DMS114 treated with DMSO at 0.1 percent for 48 hours (cell line): ENCODE measurements at regions not wholly inside any gene's neighbourhood (a gene's known extent, or its start where the extent isn't known, plus 50 kb on each side); places are given as distances from the start of the nearest gene placed in this dataset.

Experiments
- DNase-seq: peaks from one replicate; lab custom pipeline; 2025; ENCODE audit not compliant: unreplicated experiment; lab: John Stamatoyannopoulos, UW

DNA sequence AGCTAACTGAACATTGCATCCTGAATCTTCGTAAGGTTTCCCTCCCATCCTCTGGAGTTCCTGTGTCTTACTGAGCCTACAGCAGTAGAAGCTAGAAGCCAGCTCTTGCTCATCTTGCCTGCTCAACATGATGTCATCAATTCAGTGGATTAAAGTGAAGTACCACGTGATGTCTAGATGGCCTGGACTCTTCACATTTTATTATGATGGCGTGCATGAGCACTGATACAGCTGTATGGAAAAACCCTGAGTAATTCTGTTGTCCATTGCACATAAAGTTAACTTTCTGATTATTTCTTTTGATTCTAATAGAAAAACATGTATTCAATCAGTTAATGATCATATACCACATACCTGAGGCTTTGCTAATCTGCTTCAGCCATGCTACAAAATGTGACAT, 2387.7 kb upstream of the TENM3 start:
- no peak for DNase-seq

DNA sequence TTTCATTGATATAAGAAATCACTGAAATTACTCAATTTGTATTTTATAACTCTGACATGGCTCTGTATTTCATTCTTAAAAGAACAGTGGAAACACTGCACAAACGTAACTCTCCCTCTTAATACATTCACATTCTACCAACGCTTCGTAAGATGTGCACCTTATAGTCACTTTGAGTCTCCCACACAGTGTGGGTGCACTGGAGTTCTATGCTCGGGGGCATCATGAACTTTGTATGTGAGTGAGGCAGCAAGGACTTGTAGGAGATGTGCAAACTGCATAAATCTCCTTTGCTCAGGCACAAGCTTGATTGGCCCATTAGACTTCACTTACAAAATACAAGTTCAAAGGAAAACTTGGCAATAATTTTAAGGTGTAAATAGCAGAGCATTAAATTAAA, 2385.0 kb upstream of the TENM3 start:
- no peak for DNase-seq

DNA sequence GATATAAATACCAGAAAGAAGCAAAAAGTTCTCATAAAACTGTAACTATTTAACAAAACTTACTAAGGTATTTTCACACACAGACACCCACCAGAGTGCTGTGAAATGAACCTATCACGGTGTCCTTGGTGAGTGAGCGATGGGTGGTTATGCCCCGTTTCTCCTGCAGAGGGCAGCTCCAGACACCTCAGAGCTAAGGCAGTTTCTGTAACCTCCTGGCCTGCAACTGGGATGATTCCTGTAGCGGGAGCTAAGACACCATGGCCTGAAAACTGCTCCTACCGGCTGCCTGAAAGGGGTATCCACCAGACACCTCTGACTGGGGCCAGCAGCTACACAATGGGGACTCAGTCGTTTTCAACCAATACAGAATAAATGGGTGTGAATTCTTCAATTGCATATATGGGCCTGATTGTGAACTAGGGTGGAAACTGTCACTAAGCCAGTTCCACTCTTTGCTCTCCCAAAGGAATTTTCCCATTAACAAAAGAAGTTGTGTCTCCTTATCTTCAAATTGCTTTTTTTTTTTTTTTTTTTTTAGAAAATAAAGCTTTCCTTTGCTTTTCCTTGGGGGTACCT, 2375.8 kb upstream of the TENM3 start:
- peak; percentile 5 for DNase-seq

DNA sequence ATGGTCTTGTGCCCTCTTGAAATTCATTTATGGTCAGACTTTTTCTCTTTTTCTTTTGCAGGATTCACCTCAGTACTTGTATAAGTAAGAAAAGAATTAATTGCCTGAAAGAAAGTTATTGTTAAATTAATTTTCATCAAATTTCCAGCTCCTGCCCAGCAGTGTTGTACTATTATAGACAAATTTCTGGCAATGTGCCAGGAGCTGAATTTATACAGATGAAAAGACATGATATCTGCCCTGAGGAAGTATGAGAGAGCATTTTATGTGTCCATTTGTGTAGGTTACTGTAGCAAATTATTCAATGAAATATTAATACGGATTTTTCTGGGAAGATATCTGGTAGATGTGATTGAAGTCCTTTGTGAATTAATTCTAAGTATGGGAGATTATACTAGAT, 2371.5 kb upstream of the TENM3 start:
- no peak for DNase-seq

DNA sequence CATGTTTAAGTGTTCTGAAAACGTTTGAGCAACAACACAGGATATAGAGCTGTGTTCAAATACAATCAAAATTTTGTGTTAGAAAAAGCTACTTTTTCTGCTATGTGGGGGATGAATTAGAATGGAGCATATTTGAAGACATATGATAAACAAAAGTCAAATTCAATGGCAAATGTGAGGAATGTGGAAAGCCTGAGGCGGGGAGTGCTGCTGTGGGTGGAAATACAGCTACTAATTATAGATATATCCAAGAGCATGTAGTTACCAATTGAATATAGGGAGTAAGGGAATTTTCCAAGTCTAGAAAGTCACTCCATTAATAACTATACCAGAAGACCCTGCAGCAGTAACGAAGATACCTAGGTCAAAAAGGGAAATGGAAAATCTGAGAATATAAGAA, 2370.4 kb upstream of the TENM3 start:
- no peak for DNase-seq

DNA sequence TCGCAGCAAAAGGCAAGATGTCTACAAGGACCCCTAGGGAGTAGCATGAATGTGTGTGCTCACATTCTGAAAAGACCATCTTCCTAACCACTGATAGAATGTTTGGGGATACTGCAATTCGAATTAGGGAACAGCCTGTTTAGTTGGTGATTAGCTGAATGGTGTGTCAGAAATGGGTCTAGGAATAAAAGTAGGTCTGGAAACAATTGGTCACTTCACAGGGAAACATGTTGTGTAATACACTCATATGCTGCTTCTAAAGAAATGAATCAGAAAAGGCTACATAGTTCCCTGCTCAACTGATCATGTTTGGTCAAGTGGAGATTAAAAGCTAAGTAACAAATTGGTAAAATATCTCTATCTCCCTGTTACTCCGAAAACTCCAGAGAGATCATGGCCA, 2362.4 kb upstream of the TENM3 start:
- DNase-seq: no peak

DNA sequence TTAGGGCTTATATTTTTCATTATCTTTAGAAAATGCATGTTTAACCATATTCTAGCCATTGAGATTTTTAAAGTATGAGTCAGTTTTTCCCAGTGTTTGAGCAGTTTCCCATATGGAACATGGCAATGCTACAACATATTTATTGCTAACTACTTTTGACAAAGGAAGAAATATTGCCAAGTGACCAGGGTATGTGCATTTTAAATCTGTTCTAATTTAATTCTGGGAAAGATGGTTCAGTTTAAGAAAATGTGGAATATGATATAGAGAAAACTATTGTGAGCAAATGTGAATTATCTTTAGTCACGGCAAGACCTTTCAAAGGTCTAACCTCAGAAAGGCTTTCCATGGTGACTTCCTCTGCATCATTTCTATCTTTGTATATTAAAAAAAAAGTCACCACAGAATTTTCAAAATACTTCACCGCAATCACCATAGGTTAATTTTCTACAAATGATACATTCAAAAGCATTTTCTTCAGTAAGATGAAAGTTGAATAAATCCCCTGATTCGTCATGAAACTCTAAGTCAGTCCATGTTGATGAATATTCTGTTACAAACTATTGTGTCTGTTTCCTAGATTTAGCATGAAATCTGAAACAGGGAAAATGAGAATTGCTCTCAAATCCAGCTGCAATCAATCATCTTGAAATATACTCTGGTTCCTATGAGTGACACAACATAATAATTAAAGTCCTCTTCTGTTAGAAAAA, 2349.0 kb upstream of the TENM3 start:
- DNase-seq: no peak

DNA sequence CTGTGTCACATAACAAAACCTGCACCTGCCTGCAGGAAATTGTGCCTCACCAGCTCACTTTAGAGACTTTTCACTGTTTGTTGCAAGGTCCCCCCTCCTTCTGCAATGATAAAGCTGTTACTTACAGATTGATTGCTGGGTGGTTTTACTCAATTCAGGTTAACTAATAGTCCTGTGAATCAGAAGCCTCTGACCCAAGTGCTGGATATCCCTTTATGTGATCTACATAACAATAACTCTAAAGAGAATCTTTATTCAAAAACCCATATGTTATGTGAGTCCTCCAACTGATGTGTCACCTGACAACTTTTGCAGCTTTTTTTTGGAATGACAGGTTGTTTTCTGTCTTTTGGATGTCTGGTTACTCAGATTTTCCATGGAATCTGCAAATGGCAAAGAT, 2323.6 kb upstream of the TENM3 start:
- no peak for DNase-seq

DNA sequence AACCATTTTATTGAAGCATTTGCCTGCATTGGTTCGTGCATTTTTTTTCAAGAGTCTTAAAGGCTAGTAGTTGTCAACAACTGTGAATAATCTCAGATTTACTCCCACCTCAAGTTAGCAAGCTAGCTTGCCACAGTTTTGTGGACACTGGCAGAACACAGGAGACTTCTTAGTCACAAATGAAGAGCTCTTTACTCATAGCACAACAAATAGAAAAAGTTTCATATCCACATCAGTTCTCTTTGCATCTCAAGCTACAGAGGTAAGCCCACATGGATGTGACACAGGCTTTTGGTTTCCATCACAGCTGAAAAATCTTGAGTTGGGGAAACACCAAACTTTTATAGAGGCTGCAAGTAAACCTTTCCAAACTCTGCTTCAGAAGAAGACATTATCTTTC, 2315.7 kb upstream of the TENM3 start:
- no peak for DNase-seq

DNA sequence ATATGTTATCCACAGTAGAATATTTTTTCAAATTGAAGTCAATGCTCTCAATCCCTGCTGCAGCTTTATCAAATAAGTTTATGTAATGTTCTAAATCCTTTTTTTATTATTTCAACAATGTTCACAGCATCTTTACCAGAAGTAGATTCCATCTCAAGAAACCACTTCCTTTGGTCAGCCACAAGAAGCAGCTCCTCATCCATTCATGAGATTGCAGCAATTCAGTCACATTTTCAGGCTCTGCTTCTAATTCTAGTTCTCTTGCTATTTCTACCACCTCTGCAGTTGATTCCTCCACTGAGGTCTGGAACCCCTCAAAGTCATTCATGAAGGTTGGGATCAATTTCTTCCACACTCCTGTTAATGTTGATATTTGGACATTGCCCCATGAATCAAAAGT, 2301.3 kb upstream of the TENM3 start:
- DNase-seq: no peak

DNA sequence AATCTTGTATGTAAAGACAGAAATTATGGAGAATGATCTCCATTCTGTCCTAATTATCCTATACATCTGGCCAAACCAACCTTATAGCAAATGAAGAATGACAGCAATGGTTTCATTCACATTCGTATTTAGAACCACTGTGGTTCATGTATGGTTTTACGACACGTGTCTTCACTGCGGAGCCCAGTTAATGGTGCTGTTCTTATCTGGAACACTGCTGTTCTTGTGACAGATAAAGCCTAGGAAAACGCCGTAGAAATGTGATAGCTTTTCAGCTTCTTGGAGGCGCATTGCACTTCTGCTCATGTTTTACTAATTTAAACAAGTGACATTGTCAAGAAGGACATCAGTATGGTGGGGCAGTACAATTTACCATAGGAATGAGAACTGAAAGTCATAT, 2266.4 kb upstream of the TENM3 start:
- DNase-seq: no peak

DNA sequence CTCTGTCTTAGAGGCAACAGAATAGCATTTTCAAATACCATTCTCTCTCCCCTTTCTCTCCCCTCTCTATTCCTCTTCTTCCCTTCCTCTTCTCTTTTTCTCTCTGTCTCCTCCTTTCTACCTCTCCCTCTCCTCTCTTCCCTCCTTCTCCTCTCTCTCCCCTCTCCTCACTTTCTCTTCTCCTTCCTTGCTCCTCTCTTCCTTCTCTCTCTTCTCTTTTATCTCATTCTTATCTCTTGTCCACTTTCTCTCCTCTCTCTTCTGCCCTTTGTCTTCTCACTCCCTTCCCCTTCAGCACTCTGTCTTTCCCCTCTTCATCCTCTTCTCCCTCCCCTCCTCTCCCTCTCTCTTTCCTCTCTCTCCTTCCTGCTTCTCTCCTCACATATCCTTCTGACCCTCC, 2265.8 kb upstream of the TENM3 start:
- no peak for DNase-seq

DNA sequence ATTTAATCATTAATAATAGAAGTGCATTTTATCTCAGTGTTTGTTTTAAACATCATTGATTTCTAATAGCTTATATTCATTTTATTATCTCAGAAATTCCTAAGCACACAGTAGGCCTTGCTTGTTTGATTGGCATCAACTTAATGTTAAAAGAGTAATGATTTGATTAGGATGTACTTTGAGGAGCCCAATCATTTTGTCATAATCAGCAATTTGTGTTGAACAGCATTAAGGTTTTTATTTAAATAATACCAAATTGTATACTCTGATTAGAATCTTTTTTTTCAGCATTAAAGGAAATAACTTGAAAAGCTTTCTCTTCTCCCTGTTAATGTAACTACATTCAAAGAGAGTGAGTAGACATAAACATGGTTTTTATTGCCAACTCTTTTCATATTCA, 2262.0 kb upstream of the TENM3 start:
- DNase-seq: no peak

DNA sequence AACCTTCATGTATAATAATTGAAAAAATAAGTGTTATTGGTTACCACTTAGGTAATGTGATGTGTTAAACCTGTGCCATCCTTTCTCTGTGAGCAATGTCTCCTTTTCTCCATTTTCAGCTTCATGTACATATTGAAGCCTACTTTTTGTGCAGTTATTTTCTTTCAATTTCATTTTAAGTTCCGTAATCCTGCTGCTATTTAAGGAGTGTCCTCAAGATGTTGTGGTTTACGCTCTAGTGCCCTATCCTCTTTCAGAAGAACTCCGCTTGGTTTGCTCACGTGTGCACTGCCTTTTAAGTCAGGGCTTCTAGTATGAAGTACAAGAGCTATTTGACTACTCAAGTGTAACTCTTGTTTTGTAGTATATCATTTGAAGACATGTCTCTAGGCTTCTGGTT, 2253.2 kb upstream of the TENM3 start:
- DNase-seq: no peak

DNA sequence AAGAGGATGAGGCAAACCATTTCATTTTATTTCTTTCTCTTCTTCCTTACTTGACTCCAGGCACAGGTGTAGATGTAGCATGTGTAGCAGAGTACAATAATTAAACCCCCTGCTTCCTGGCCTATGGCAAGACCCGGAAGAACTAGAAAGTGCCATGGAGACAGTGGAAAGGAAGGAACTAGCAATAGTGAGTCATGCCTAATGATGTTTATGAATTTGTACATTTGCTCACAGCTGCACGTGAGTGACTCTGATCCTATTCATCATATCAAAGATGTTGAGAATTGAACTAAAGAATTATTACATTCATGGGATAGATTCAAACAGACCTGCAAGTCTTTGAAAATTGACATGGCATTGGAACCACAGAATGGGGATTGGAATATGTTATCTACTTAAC, 2233.9 kb upstream of the TENM3 start:
- no peak for DNase-seq

DNA sequence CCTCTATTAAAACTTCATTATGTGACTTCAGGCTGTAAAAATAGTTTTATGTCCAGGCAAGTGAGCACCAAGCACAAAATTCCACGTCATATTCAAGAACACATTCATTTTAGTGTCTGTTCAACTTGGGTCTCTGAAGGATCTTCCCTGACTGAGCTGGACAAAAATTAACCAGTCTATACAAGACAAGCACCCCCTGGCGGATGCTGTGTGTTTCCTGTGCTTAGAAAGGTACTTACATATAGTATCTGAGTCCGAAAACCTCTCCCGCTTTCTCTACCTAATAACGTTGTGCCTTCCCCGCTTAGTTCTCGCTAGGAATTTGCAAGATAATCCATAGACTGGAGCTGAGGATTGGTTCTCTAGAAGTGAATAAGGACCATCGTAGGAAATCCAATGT, 2214.5 kb upstream of the TENM3 start:
- no peak for DNase-seq

DNA sequence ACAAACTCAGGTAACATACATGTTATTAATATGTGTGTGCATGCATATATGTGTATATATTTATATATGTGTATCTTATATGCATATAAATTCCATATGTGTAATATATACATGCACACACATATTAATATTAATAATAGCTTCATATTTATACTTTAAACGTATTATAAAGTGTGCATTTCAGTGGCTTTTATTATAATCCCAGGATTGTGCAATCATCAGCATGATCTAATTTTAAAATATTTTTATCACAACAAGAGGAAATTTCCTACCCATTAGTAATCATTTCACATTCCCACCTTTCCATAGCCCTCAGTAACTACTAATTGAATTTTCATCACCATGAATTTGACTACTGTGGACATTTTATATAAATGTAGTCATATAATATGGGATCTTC, 2211.9 kb upstream of the TENM3 start:
- DNase-seq: no peak

DNA sequence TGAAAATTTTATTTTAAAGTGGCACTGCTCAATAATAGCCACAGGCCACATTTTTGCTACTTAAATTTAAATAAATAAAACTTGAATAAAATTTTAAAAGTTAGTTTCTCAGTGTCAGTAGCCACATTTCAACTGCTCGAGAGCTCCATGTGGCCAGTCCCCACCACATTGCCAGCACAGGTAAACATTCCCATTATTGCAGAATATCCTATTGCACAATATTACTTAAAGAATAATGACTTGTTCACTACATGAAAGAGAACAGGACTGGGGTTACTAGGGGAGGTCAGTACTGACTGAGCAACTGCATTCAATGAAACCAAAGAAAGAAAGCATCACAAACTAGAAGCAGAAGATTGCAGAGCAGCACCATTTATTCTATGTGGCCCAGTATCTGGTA, 2201.6 kb upstream of the TENM3 start:
- no peak for DNase-seq

DNA sequence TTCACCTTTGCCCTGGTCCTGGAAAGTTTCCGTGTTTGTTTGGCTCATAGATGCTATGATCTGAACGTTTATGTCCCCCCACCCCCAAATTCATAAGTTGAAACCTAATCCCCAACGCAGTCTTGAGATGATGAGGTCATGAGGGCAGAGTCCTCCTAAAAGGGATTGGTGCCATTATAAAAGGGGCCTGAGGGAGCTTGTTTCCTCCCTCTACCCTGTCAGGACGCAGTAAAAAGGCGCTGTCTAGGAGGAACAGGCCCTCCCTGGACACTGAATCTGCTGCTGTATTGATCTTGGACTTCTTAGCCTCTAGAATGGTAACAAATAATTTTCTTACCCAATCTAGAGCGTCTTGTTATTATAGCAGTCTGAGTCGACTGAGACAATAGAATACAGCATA, 2190.6 kb upstream of the TENM3 start:
- DNase-seq: no peak

DNA sequence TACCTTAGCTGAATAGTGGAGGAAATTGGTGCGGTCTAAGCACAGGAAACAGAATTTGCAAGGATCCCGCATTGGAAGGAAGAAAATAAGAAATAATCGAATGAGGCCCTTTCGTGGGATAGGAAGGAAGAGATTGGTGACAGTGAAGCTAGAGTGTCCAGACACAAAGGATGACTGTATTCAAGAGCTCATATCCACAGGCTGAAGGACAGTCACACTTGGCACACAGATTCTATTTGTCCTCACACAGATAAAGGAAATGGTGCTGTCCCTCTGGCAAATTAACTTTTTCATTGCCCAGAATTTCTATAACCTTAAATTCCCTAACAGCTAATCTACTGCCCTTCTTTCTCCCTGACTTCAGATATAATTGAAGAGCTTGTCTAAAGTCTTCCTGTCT, 2188.9 kb upstream of the TENM3 start:
- DNase-seq: no peak

DNA sequence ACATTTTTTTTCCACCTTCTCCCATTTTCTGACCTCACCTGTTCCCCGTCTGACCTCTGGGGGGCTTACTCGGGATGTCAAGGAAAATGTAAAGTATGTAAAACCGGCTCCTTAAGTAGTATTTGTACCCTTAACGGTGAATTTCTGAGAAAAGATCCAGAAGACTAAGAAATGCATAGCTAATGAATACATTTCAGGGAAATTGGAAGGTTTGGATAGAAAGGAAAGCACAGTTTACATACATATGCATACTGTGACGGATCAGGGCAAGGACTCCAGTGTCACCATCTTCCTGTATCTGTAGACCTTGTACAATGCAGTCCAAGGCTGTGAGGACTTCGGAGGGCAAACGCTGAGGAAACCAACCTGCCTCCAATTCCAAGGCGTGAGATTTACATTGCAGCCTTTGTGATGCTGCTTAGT, 2185.9 kb upstream of the TENM3 start:
- no peak for DNase-seq

DNA sequence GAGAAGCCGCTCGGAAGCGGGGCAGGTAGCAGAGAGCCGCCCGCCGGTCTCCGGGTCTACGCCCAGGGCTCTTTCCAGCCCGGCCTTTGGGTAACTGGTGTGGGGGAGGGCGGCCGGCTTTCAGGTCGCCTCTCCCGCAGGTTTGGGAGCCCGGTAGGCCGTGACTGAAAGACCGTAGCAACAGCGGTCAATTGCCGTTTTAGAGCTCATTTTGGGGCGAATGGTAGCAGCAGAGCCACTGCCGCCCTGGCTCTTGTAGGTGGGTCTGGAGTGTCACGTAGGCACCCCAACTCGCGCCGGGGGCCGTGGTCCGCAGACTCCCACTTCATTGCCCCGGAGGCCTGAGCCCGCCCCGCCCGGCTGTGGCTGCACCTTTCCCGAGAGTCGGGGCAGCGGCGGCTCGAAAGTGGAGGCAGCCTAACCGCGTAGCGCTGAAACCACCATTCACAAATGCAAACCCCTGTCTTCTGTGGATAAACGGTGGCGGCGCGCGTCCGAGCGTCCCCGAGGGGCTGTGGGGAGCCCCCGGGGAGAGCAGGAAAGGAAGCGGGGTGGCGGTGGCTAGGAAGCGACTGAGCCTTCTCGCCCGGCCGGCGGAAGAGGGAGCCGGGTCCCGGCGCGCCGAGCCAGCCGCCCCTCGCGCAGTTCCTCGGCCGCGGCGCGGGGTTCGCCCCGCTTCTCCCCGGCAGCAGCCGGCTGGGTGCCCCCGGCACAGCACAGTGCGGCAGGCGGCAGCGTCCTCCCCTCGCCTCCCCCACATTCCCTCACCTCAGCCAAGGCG, 2185.1 kb upstream of the TENM3 start:
- DNase-seq: no peak
